ENCODE measurements at regions not wholly inside any gene's neighbourhood (a gene's known extent, or its start where the extent isn't known, plus 50 kb on each side); places are given as distances from the start of the nearest gene placed in this dataset.

- H3K27ac ChIP-seq: no peak overlapping the region
- TF ChIP-seq CTCF (conservative IDR thresholded peaks at IDR 0.05): no peak
Observed at GRCh38 chr2:128464456-128464855, 145.8 kb upstream of the HS6ST1 start.

- no peak overlapping the region for H3K27ac ChIP-seq
- TF ChIP-seq CTCF (conservative IDR thresholded peaks at IDR 0.05): no peak
Observed at GRCh38 chr2:128465246-128466170, 146.8 kb upstream of the HS6ST1 start.

- TF ChIP-seq CTCF (conservative IDR thresholded peaks at IDR 0.05): no peak
- H3K27ac ChIP-seq: no peak overlapping the region
Observed at GRCh38 chr2:128466376-128466775, 147.7 kb upstream of the HS6ST1 start.

GRCh38 chr2:128466776-128467175 is 148.1 kb upstream of the HS6ST1 start:
- TF ChIP-seq CTCF (conservative IDR thresholded peaks at IDR 0.05): no peak
- no peak overlapping the region for H3K27ac ChIP-seq

GRCh38 chr2:128467321-128467969 is 148.8 kb upstream of the HS6ST1 start:
- H3K27ac ChIP-seq: no peak overlapping the region
- TF ChIP-seq CTCF (conservative IDR thresholded peaks at IDR 0.05): no peak

GRCh38 chr2:128468186-128468920 is 149.7 kb upstream of the HS6ST1 start:
- no peak for TF ChIP-seq CTCF (conservative IDR thresholded peaks at IDR 0.05)

GRCh38 chr2:128469203-128469602 is 150.5 kb upstream of the HS6ST1 start:
- TF ChIP-seq CTCF (conservative IDR thresholded peaks at IDR 0.05): peak; percentile 16; the same call in 1 of the 2 replicates
- no peak overlapping the region for H3K27ac ChIP-seq

More at GRCh38 chr2:128468186-128468920, 149.7 kb upstream of the HS6ST1 start:
- no peak overlapping the region for H3K27ac ChIP-seq

Data from VCaP (cell line).